ENCODE measurements at regions not wholly inside any gene's neighbourhood (a gene's known extent, or its start where the extent isn't known, plus 50 kb on each side); places are given as distances from the start of the nearest gene placed in this dataset.

DNA sequence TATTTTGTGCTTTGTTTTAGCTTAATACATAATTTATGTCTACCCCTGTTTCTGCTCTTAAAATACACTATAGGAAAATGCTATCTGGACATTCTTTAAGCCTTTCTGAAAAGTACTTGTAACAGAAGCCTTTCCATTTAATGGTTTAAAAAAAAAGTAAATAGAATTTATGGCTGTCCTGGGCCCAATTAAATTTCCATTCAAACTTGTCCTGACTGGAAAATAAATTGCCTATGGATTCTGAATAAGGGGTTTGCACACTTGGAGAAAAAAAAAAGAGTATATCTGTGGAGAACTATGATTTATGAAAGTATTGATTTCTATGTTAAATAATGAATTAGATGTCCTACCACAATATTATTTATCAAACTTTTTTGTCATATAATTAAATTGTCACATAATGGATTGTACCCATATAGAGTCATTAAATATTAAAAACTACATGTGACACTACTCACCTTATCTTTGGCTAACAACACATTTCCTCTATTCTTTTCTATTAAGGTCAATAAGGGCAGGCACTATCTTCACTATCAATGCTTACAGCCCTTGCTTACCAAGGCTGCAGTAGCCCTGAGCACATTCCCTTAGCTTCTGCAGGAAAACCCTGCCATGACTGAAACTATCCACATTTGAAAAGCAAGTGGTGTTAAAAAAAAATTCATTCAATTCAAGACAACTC, 396.1 kb upstream of the ROBO2 start:
- SMC1A ChIA-PET (ENCODE audit: uncharacterized antibody, unreplicated experiment), result no interaction called here
- no peak for FAIRE-seq
- H4K20me1 ChIP-seq (ENCODE audit: control insufficient read depth, insufficient read depth), result no peaks in the 10 kb centered on the region
- no peak overlapping the region for H3K4me2 ChIP-seq (ENCODE audit: control insufficient read depth, insufficient read depth)
- H3K27ac ChIP-seq (ENCODE audit: control insufficient read depth, insufficient read depth), result no peak overlapping the region
- H3K4me1 ChIP-seq (ENCODE audit: control insufficient read depth, insufficient read depth, low read length), result no peaks in the 10 kb centered on the region
- no peaks in the 10 kb centered on the region for H3K27me3 ChIP-seq (replicated peaks in 1 of 2; ENCODE audit: control insufficient read depth in 2 of 2, insufficient read depth in 2 of 2, low read length in 1 of 2)
- no peak for DNase-seq (ENCODE audit: low read depth, low spot score)
- H3K36me3 ChIP-seq (ENCODE audit: control insufficient read depth in 2 of 2, insufficient read depth in 2 of 2, low read length in 1 of 2), result no peaks in the 10 kb centered on the region
- no peaks in the 10 kb centered on the region for H3K9me3 ChIP-seq (replicated peaks; ENCODE audit: control insufficient read depth, insufficient read depth, low read length)
- intact Hi-C loops (cut with micrococcal nuclease; ENCODE audit: unreplicated experiment), result no loop called here
- in situ Hi-C loops (cut with MboI), result no loop called here
- H2AFZ ChIP-seq (ENCODE audit: control insufficient read depth, low read depth, low read length), result no peak overlapping the region
- H3K9ac ChIP-seq (ENCODE audit: control insufficient read depth, insufficient read depth, low read length), result no peak overlapping the region
- no peaks in the 10 kb centered on the region for H3K79me2 ChIP-seq (ENCODE audit: control insufficient read depth, insufficient read depth, low read length)
- TF ChIP-seq JUND (IDR thresholded peaks at IDR 0.05; ENCODE audit: low read depth, low read length), result no peak
- TF ChIP-seq SMARCA5 (IDR thresholded peaks at IDR 0.05), result no peak
- no peak for TF ChIP-seq YBX1 (IDR thresholded peaks at IDR 0.05)
- no peak for TF ChIP-seq ESRRA (IDR thresholded peaks at IDR 0.05; ENCODE audit: low read length)
- no peak for TF ChIP-seq RBBP5 (conservative IDR thresholded peaks at IDR 0.05)
- no peak for TF ChIP-seq NKRF (conservative IDR thresholded peaks at IDR 0.05)
- POLR2A ChIA-PET, result no interaction called here
- no TSS peak for BruUV-seq (replicated peaks)
- no peak overlapping the region for H3K4me3 ChIP-seq
- ATAC-seq, result no peak
- CTCF ChIA-PET, result no interaction called here
- RAD21 ChIA-PET (ENCODE audit: unreplicated experiment), result no interaction called here

GRCh38 chr3:76644305-76644675, 395.6 kb upstream of the ROBO2 start:
- Histone ChIP-seq H3K4me3 (no peak overlapping the region), H3K27me3 (replicated peaks in 1 of 2; ENCODE audit: control insufficient read depth in 2 of 2, insufficient read depth in 2 of 2, low read length in 1 of 2) (no peaks in the 10 kb centered on the region), H3K4me1 (ENCODE audit: control insufficient read depth, insufficient read depth, low read length) (no peaks in the 10 kb centered on the region), H2AFZ (ENCODE audit: control insufficient read depth, low read depth, low read length) (no peak overlapping the region), H3K79me2 (ENCODE audit: control insufficient read depth, insufficient read depth, low read length) (no peaks in the 10 kb centered on the region), H4K20me1 (ENCODE audit: control insufficient read depth, insufficient read depth) (no peaks in the 10 kb centered on the region), H3K27ac (ENCODE audit: control insufficient read depth, insufficient read depth) (no peak overlapping the region), H3K9ac (ENCODE audit: control insufficient read depth, insufficient read depth, low read length) (no peak overlapping the region), H3K4me2 (ENCODE audit: control insufficient read depth, insufficient read depth) (no peak overlapping the region), H3K9me3 (replicated peaks; ENCODE audit: control insufficient read depth, insufficient read depth, low read length) (no peaks in the 10 kb centered on the region), H3K36me3 (ENCODE audit: control insufficient read depth in 2 of 2, insufficient read depth in 2 of 2, low read length in 1 of 2) (no peaks in the 10 kb centered on the region)
- FAIRE-seq (no peak), DNase-seq (ENCODE audit: low read depth, low spot score) (no peak), ATAC-seq (no peak)
- SMC1A ChIA-PET (ENCODE audit: uncharacterized antibody, unreplicated experiment), result no interaction called here
- in situ Hi-C loops (cut with MboI), result no loop called here
- intact Hi-C loops (cut with micrococcal nuclease; ENCODE audit: unreplicated experiment), result no loop called here
- CTCF ChIA-PET, result no interaction called here
- no TSS peak for BruUV-seq (replicated peaks)
- RAD21 ChIA-PET (ENCODE audit: unreplicated experiment), result no interaction called here
- 18% methylated on average over 4 of the region's 4 CpGs for WGBS (ENCODE audit: insufficient coverage, insufficient replicate concordance, low lambda C conversion rate, missing lambda C conversion rate)
- POLR2A ChIA-PET, result no interaction called here
- TF ChIP-seq ZBTB4 (CRISPR knock-in tag; IDR thresholded peaks at IDR 0.05), result no peak
- no peak for TF ChIP-seq NFIC (IDR thresholded peaks at IDR 0.05; ENCODE audit: low read depth, low read length)
- TF ChIP-seq CBX3 (IDR thresholded peaks at IDR 0.05; ENCODE audit: borderline replicate concordance, low read depth), result no peak
- no peak for TF ChIP-seq RB1 (IDR thresholded peaks at IDR 0.05; ENCODE audit: borderline replicate concordance)
- no peak for TF ChIP-seq ZNF217 (IDR thresholded peaks at IDR 0.05)
- TF ChIP-seq TAF1 (IDR thresholded peaks at IDR 0.05; ENCODE audit: borderline replicate concordance, low read depth, low read length), result no peak
- no peak for TF ChIP-seq E2F4 (IDR thresholded peaks at IDR 0.05; ENCODE audit: low read depth, low read length)
- no peak for TF ChIP-seq ZNF207 (IDR thresholded peaks at IDR 0.05; ENCODE audit: borderline replicate concordance)
